Gastroesophageal sphincter (tissue), 3 donors: ENCODE measurements at regions not wholly inside any gene's neighbourhood (a gene's known extent, or its start where the extent isn't known, plus 50 kb on each side); places are given as distances from the start of the nearest gene placed in this dataset.

Experiments used
- CTCF ChIP-seq, 4 experiments: fragments of 200-600 bp in 2 of 4; fragments of 450-650 bp in 2 of 4; sonication (generic) in 1 of 4; IDR thresholded peaks; one replicate each; pipeline ENCODE4 v1.5.1; 2017 to 2019; ENCODE audit warnings: antibody characterized with exemption in 4 of 4, mild to moderate bottlenecking in 2 of 4, moderate library complexity in 2 of 4
- EP300 ChIP-seq: sonication (generic); formaldehyde crosslinking; IDR thresholded peaks from one replicate; pipeline ENCODE4 v1.6.1; 2017; ENCODE audit warnings: antibody characterized with exemption, mild to moderate bottlenecking
- POLR2A ChIP-seq, 2 donors: fragments of 450-650 bp; IDR thresholded peaks; one replicate each; pipeline ENCODE4 v1.6.1; 2017; ENCODE audit warnings: antibody characterized with exemption in 2 of 2, mild to moderate bottlenecking in 2 of 2, moderate library complexity in 1 of 2
- POLR2AphosphoS5 ChIP-seq: sonication (generic); formaldehyde crosslinking; IDR thresholded peaks from one replicate; pipeline ENCODE4 v1.6.1; 2017; ENCODE audit warnings: antibody characterized with exemption

- TF ChIP-seq EP300, result no peak
- TF ChIP-seq CTCF (IDR thresholded peaks at IDR 0.05), result no peak
- no peak for TF ChIP-seq POLR2A (IDR thresholded peaks at IDR 0.05)
- no peak for TF ChIP-seq POLR2AphosphoS5
Measured at GRCh38 chr10:109070492-109070891, 852.8 kb downstream of the XPNPEP1 start.
